Medulla oblongata (tissue), 1 donor: ENCODE measurements at regions not wholly inside any gene's neighbourhood (a gene's known extent, or its start where the extent isn't known, plus 50 kb on each side); places are given as distances from the start of the nearest gene placed in this dataset.

Experiments
- DNase-seq: peaks from one replicate; pipeline ENCODE4 v3.0.0-alpha.2; 2015; ENCODE audit errors: extremely low spot score

DNA sequence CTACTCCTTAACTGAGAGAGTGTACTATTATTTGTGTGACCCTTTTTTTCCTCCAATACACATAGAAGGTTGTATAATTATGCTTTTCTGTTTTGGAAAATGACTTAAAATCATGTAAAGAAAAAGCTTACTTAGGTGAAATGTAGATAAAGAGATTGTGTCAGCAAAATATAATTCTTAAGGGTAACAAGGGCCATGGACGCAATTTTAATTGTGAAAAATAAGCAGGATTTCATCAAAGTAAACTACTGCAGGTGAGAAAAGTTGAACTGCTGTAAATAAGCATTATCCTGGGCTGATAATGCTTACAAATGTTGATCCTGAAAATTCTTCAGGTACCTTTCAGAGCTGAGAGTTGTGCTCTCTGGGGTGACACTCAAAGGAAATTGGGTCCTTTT is 141.5 kb downstream of the RPIA start:
- no peak for DNase-seq

DNA sequence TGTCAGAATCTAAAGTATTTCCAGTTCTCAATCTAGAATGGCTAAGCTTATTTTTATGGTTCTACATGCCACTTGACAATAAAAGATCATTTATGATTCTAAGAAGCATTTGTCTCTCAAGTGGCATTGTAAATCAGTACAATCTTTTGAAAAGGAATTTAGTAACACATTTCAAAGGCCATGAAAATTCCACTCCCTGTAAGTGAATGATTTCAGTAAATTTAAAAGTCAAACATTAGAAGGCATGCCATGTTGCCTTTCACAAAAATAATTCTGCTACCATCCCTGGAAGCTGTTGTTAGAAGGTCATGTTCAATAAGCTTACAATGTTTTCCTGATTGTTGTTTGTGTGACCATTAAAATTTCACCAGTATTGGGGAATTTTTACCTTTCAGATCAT is 142.9 kb downstream of the RPIA start:
- DNase-seq: no peak

DNA sequence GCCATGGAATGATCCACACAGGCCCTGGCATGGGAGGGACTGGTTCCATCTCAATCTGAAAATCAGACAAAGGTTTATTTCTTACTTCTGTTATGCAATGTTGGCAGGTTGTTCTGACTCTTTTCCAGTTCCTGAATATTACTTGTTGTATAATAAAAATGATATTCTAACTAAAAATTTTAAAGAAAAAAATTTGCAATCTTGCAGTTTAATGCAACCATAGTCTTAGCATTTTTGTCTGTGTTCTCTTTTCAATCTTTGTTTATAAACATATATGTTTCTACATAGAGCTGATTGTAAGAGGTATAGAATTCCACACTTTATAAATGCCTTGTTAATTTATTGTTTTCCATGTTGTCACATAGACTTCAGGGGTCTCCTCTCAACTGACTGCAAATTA is 143.4 kb downstream of the RPIA start:
- no peak for DNase-seq

- DNase-seq: no peak
These were observed 144.3 kb downstream of the RPIA start for GRCh38 chr2:88835726-88836125.

GRCh38 chr2:88836351-88836750 is 144.9 kb downstream of the RPIA start:
- no peak for DNase-seq

GRCh38 chr2:88837511-88838160 is 146.2 kb downstream of the RPIA start:
- DNase-seq: no peak

DNA sequence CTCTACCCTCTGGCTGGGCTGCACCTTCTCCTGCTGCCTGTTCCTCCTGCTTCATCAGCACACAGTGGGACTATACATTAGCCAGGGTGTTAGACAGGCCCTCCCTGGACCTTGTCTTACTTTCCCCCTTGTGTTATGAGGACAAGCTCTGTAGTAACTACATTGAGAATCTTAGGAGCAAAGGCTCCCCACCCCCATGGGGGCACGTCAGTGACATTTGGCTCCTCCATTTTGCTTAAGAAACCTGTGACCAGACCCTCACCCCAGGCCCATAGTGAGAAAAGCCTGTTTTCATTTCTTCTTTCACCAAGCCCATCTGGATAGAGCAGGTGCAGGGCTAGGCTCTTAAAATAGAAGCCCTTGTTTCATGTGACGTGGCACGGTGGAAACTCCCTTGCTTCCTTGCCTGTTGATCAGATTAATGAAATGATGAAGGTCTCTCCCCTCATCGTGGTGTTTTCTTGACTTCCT is 146.7 kb downstream of the RPIA start:
- no peak for DNase-seq

DNA sequence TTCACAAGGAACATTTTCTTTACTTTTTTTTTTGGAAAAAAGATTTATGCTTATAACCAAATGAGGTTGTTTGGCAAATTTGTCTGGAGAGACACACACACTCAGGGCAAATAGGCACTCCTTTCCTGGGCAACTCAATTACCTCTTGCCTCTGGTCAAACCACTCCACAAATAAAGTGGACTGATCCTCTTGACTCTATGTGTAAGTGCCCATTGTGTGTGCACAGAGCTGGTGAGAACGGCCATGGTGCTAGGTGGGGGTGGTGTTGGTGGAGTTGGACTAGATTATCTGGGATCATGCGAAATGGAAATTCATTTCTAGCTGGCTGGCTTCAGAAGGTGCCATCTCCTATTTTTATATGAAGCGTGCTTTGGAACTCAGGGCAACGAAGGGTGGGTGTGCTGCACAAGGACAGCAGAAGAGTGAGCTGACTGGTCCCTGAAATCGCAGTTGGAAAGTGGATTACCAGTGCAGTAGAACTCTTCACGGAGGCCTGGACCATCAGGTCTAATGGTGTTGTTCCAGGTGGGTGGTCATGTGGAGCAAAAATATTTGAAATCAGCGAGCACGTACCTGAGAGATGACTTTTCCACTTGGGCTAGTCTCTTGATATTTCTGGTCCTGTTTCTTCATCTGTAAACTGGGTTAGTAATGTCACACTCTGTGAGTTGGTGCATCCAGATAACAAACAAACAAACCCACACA is 149.9 kb downstream of the RPIA start:
- no peak for DNase-seq

DNA sequence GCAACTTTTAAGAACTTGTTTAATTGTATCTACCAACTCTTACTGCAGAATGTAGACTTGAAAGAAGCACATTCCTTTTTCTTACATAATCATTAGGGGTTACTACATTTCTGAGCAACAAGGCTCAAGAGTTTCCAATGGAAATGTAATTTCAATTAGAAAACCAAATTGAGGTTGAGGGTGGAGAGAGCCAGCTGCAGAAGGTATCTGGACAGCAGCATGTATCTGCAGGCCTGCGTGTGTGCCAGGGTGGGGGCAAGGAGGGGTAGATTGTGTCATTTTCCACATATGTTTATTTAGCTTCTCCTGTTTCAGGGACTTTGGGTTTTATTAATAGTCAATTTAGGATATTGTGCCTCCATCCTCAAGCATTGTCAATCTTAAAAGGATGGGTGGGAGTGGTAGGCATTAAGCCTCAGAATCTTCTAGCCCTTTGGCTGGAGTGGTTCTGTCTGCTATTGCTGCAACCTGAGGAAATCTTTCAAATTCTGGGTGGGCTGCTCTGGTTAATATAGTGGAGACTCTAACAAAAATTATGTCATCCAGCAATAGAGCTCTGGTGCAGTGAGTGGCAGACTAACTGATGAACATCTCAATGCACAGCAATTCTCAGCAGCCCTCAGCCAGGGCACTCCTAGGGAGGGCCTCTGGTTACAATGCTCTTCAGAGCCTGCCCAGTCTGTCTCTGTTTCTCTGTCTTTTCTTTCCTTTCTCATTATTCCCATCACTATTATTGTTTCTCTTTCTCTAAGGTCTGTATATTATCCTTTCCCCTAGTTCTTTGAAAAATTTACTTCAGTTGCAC is 151.4 kb downstream of the RPIA start:
- DNase-seq: no peak

GRCh38 chr2:88843651-88844050 is 152.2 kb downstream of the RPIA start:
- no peak for DNase-seq

GRCh38 chr2:88844960-88845359 is 153.5 kb downstream of the RPIA start:
- no peak for DNase-seq

DNA sequence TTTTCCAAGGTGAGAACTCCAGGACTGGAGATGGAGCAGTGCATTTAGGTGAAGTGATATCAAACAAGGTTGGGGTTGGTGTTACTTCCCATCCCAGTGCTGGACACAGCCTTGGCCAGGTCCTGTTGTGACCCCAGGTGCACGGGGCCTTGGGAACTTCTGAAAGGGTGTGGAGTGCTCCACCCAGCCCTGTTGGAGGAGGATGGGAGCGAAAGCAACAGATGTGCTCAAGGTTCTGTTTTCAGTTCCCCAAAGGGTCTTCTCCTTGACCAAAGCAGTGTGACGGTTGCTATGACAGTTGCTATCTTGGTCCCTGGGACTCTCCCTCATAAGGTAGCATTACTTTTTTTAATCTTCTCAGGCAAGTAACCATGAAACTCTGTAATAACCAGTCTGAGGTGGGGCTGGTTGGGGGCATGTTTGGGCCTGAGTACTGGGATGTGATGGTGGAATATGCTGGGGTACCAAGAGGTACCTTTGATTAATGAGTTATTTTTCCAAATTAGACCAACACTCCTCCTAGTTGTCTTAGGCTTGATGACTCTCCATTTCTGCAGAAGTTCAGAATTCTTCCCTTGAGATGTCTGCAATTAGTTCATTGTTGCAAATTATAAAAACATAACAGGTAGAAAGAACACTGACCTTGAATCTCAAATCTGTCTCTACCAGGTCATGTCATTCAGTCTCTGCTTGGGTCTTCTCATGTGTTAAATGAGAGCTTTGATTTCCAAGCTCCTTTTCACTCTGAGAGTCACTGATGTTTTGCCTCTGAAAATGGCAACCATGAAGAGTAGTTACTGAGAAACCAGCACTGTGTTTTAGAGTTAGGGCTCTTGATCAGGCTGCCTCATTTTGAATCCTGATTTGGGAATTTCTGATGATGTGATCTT is 154.5 kb downstream of the RPIA start:
- no peak for DNase-seq

GRCh38 chr2:88852753-88853402 is 161.4 kb downstream of the RPIA start:
- DNase-seq: no peak

DNA sequence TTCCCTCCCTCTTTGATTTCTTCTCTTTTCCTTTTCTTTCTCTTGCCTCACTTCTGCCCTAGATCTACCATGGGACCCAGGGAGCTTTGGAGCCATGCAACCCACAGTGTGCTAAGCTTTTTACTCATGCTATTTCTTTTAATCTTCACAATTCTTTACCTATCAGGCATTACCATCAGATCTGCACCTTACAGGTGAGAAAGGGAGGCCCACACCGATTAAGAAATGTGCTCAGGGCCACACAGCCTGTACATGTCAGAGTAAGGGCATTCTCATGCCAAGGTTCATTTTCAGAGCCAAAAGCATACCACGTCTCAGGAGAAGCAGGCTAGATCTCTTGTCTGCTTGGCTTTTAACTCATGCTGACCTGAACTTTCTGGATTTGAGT is 161.9 kb downstream of the RPIA start:
- DNase-seq: no peak

DNA sequence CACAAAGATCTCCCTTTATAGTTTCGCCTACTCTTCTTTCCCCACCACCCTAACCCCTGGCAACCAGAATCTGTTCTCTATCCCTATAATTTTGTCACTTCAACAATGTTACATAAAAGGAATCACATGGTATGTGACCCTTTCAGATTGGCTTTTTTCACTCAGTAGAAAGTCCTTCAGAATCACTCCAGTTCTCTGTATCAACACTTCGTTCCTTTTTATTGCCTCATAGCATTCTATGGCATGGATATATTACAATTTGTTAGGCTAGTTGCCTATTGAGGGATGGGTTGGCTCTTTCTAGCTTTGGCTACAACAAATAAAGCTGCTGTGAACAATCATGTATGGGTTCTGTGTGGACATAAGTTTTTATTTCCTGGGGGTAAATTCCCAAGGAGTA is 163.1 kb downstream of the RPIA start:
- no peak for DNase-seq

GRCh38 chr2:88855620-88856408 is 164.3 kb downstream of the RPIA start:
- no peak for DNase-seq

DNA sequence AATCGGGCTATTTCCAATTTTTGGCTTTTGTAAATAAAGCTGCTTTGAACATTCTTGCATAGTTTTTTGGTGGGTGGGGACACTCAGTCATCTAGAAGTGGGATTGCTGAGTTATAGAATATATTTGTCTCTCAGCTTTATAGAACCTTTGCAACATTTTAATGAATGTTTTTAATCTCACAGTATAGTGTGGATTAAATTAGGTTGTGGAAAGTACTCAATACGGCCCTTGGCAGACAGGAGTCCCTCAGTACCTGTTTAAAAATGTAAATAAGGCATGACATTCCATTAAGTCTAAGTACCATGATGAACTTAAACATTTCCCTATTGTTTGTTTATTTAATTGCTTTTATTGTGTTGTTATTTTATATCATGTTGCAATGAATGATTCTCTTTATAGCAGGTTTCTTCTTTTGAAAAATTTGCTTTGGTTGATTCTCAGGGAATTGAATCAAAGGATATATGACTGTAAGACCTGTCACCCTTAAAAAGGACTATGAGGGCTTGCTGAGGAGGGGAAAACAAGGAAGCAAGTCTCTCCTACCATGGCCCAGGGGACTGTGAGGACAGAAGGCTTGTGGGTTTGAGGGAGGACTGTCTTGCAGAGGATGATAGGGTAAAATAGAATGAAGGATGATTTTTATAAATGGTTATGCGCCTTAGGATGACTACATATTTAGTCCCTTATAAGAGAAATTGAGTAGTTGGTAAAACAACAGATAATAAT is 165.1 kb downstream of the RPIA start:
- DNase-seq: no peak

- no peak for DNase-seq
These were observed 165.8 kb downstream of the RPIA start for GRCh38 chr2:88857274-88857741.

- DNase-seq: peak; percentile 13
These were observed 166.5 kb downstream of the RPIA start for GRCh38 chr2:88857951-88858411.
